Fibroblast of mammary gland (primary cell): ENCODE measurements at regions not wholly inside any gene's neighbourhood (a gene's known extent, or its start where the extent isn't known, plus 50 kb on each side); places are given as distances from the start of the nearest gene placed in this dataset.

Experiments
- DNase-seq: peaks from one replicate; pipeline ENCODE4 v3.0.0-alpha.2; 2010; ENCODE audit warnings: low read depth
- H3K4me3 ChIP-seq: 2 replicates; pipeline ENCODE4 v1.5.1; 2011; ENCODE audit warnings: low read depth, mild to moderate bottlenecking, low read length, moderate library complexity; ENCODE audit not compliant: control insufficient read depth
- CTCF ChIP-seq: conservative IDR thresholded peaks from 2 replicates; pipeline ENCODE4 v1.5.1; 2011; ENCODE audit warnings: low read depth, low read length, inconsistent platforms; ENCODE audit not compliant: control insufficient read depth, insufficient read depth

DNA sequence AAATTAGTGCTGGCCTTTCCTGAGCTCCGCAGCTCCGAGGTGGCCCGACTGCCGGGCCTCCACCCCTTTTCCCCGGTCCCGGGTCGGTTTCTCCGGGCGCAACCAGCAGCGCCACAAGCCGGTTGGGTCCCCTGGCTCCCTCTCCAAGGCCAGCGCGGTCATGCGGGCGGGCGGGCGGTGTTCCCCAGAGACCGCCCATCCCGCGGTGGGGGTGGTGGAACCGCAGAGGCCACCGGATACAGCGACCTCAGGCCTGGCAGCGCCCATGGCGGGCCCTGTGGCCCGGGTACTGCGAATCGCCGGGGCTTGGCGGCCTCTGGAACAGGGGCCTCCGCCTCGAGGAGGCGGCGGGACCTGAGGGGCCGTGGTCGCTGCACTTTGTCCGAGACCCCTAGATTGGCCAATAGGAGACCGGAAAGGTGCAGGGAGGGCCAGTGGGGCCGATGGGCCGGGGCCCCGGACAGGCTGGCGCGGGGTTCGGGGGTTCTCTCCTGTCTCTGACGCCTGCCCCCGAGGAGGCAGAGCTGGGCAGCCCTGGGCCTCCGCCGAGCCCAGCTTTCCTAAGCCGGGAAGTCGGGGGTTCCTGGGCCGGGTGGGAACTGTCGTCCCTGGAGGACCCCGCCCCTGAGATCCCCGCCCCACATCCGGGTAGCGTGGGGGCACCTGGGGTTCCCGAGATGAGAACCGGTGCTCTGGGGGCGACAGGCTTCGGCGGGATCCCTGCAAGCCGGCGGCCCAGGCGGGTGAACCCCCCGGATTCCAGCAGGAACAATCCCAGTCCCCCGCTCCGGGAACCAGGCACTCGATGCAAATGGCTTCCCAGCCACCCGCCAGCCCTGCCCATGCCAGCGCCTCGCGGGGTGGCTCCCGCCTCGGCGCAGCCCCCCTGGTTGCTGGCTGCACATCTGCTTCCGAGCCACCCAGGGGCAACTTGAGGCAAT is 293.9 kb downstream of the ZSWIM6 start:
- H3K4me3 ChIP-seq: peak overlapping the region; percentile 54
- peak; percentile 39 for DNase-seq
- no peak for TF ChIP-seq CTCF

DNA sequence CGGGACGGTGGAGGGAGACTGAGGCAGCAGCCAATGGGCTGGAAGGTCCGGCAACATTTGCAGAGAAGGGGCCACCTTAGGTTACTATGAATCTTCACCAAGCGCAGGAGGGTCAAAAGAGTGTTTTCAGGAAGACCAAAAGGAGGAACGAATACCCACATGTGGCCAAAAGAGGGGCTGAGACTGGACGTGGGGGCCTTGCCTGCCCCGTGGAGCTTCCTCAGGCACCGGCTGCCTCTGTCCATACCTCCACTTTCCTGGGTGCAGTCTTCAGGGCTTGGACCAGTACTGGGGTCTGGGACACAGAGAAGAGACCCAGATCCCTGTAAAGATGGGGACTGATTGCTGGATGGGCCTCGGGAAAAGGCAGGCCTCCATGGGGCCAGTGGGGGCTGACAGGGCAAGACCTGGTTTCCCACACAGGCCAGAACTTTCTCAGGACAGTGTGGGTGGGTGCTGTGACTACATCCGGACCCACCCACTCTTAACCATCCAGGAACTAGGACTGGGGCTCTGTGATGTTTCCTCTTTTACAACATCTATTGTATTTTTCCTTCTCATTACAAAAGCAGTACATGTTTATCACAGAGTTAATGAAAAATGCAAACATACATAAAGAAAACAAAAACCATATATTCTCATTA is 294.7 kb downstream of the ZSWIM6 start:
- no peak overlapping the region for H3K4me3 ChIP-seq
- no peak for DNase-seq
- TF ChIP-seq CTCF: no peak

DNA sequence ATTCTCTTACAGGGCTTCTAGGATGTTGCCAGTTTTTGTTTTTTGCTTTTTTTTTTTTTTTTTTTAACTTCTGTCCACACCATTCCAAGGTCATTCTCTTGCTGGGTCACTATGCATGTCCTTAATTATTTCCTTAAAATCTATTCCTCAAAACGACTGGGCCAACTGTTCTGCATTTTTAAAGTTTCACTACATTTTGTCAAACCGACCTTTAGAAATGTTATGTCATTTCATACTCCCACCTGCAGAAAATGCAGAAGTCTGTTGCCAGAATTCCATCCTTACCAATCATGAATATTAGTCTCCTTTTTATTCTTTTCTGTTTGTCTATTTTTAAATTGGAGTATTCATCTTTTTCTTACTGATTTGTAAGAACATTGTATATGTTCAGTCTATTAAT is 295.5 kb downstream of the ZSWIM6 start:
- no peak for TF ChIP-seq CTCF
- DNase-seq: no peak
- no peak overlapping the region for H3K4me3 ChIP-seq

DNA sequence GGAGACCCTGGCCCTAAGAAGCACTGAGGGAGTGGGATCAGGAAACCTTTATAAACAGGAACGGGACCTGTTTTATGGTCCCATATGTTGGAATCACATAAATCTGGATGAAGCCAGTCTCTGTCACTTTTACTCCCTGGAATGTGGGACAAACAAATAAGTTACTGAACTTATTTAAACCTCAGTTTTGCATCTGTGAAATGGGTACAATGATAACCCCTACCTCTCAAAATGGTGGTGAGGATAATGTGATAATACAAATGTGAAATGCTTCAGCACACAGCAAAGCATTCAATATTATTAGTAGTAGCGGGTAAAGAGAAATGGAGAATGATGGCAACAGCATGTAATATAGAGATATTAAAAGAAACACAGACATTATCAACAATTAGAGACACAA is 298.9 kb downstream of the ZSWIM6 start:
- H3K4me3 ChIP-seq: no peak overlapping the region
- DNase-seq: no peak
- TF ChIP-seq CTCF: no peak

DNA sequence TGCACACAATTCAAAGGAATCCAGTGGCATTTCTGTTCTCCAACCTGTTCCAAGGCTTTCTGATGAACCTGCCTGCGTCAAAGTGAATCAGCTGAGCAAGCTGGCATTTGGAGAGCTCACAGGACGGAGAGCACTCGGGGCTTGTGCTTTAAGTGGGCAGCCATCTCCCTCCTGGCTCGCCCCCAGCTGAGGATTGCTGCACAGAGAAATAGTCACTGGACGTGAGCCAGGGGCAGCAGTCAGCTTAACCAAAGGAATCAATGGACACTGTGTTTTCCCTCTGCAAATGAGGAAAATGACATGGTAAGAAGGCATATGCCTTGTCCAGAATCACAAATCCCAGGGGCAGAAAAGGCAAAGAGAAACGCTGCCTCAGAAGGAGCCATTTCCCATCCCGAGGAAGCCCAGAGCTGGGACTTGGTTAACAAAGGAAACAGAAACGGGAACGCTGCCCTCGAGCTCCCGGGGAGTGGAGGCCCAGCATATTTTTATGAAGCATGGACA is 299.4 kb downstream of the ZSWIM6 start:
- no peak overlapping the region for H3K4me3 ChIP-seq
- DNase-seq: peak; percentile 28
- TF ChIP-seq CTCF: no peak

- no peak for TF ChIP-seq CTCF
- H3K4me3 ChIP-seq: no peak overlapping the region
- no peak for DNase-seq
These were observed 300.0 kb downstream of the ZSWIM6 start for GRCh38 chr5:61632064-61632463.
